Stimulated activated CD8-positive, alpha-beta memory T cell treated with anti-CD3 and anti-CD28 coated beads, Interleukin-7, amount 100 ng/mL, for 48 hours (primary cell): ENCODE measurements at regions not wholly inside any gene's neighbourhood (a gene's known extent, or its start where the extent isn't known, plus 50 kb on each side); places are given as distances from the start of the nearest gene placed in this dataset.
A peak's percentile ranks its signal among the peaks of the same experiment; 100 is the strongest.
"Not testable (repeated sequence)": the region's sequence is repeated elsewhere in the genome, so short reads cannot be mapped to it uniquely, and the experiment has no call there.

Source experiments
- DNase-seq, 2 donors: peaks; one replicate each; pipeline ENCODE4 v3.0.0-alpha.2; 2020; ENCODE audit warnings: low read depth in 1 of 2; ENCODE audit errors: extremely low read depth in 1 of 2

GRCh38 chr7:136431736-136432135, 436.7 kb upstream of the CHRM2 start:
- DNase-seq, result not testable (repeated sequence)

DNA sequence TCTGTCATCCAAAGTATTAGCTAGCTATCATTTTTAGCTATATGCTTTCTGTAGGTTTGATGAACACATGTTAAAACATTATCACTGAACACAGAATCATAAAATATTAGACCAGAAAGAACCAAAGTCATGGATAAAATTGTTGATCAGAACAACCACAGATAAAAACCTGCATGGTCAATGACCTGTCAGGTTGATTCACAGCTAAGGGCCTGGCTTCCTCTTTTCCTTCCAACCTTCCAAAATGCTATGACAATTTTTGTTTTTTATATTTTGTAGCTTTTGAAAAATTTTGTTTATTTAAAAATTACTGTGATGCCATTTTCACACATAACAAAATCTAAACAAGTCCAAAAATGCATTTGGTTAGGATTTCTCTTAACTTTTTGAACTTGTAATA, 444.4 kb upstream of the CHRM2 start:
- no peak for DNase-seq

GRCh38 chr7:136419740-136420139, 442.6 kb upstream of the MTPN start:
- not testable (repeated sequence) for DNase-seq

- no peak for DNase-seq
Observed at GRCh38 chr7:136412952-136413351, 435.8 kb upstream of the MTPN start.

DNA sequence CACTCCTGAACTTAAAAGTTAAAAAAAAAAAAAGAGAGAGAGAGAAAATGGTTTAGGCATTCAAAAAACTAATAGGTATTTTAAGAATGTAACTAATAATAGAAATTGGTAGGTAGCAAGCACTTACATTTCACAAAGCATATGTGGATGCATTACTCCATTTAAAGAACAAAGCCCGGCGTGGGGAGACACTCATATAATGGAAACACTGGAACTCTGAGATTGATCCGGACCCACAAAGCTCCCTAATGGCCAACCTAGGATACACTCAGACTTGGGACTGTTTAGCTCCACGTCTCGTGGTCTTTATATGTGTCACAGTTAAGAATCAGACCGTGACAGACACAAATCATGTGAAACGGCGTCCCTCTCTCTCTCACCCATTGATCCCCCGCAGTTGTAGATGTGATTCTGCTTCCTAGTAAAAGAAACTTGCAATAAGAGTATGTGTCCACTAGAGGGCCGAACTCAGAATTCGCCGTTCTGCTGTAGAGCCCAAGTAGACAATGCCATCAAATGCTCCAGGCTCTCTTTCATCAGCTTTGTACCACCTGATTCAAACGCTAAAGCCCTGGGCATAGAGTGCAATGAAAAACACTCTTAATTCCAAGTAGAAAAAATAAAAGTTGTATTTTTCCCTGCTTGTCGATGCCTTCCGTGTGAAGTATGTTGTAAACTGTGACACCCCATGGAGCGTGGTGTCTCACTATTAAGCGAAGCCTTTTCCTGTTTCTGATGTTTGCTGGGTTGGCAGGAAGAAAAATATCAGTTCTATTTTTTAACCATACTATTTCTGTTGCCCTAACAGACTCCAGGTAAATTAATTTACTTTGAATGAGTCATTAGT, 429.0 kb upstream of the MTPN start:
- DNase-seq, result peak in 1 of 2 donors; percentile 2

DNA sequence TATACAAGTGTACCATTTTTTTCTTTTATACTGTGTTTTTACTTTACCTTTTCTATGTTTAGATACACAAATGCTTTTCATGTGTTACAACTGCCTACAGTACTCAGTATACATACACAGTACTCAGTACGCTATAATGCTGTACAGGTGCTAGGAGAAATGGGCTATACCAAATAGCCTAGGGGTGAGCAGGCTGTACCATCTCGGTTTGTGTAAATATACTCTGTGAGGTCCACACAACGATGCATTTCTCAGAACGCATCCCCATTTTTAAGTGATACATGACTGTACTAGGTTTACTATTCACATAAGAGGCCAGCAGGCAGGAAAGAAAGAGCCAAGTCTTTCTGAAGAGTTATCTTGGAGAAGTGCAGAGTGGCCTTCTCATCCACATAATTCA, 426.4 kb upstream of the MTPN start:
- DNase-seq, result no peak

DNA sequence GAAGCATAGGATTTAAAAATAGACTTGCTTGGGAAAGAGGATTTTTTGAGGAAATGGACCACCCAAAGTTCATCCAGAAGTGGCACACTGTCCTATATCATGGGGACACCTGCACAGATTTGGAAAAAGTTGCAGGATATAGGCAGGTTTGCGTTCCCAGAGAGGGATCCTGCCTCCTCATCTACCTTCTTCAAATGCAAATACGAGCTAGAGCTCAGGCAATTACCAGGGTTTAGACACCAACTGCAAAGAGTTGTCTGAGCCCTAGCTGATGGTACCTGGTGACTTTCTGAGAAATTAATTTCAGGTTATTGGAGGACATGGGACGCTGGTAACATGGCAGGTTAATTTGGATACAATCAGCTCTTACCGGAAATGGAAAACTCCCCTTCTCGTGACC, 423.7 kb upstream of the MTPN start:
- no peak for DNase-seq

- no peak for DNase-seq
Observed at GRCh38 chr7:136399385-136399784, 422.2 kb upstream of the MTPN start.

DNA sequence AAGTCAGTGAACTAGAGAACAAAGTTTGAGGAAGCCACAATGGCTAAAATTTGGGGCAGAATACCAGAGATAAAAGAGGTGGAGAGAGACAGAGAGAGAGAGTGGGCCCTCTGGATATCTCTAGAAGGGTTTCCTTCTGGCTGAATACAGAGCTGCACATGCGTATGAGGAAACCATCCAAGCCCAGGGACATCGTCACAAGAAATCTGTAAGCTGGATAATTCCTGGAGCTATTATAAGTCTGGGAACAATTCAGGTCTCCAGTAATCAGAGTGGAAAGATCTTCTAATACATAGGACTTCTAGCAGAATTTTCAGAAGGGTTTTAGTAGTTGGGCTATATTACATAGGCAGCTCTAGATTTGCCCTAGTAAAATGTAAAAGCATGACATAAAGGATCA, 415.7 kb upstream of the MTPN start:
- no peak for DNase-seq

GRCh38 chr7:136391371-136391770, 414.2 kb upstream of the MTPN start:
- no peak for DNase-seq

- no peak for DNase-seq
Observed at GRCh38 chr7:136389933-136390332, 412.8 kb upstream of the MTPN start.

DNA sequence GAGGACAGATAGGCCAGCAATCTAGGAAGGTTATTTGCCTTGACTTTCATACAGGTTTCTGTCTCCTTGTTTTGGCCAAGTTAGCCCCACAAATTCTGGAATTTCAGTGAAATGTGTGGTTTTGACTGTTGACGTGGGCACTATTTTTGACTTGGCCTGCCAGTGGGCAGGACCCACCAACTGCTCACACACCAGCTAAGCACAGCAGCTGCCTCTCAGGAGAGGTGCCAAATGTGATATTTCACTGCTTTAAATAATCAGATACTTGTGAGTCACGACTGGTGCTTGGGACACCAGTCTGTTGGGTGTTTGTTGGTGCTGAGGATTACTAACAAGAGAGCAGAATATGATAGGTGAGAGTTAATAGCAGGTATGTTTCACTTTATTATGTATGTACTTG, 409.7 kb upstream of the MTPN start:
- no peak for DNase-seq

- not testable (repeated sequence) for DNase-seq
Observed at GRCh38 chr7:136371409-136371808, 394.2 kb upstream of the MTPN start.

GRCh38 chr7:136370137-136370536, 393.0 kb upstream of the MTPN start:
- no peak for DNase-seq

- no peak for DNase-seq
Observed at GRCh38 chr7:136369225-136369624, 392.1 kb upstream of the MTPN start.

GRCh38 chr7:136359333-136359903, 382.3 kb upstream of the MTPN start:
- no peak for DNase-seq

DNA sequence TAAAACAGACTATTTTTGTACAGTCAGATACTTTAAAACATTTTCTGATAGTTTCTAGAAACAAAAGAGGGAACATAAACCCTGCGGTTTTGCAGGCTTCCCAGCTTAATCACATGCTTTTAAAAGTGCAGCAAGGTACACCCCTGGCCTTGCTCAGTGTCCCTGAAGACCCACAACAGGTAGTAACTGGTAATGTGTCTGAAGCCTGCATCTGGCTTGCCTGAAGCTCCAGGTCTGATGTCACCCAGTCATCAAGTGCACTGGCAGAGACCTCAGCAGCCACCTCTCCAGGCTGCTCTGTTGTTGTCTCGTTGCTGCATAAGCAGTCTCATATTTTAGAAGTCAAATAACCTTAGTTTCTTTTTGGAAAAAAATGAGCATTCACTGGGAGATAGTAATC, 376.1 kb upstream of the MTPN start:
- DNase-seq, result no peak

DNA sequence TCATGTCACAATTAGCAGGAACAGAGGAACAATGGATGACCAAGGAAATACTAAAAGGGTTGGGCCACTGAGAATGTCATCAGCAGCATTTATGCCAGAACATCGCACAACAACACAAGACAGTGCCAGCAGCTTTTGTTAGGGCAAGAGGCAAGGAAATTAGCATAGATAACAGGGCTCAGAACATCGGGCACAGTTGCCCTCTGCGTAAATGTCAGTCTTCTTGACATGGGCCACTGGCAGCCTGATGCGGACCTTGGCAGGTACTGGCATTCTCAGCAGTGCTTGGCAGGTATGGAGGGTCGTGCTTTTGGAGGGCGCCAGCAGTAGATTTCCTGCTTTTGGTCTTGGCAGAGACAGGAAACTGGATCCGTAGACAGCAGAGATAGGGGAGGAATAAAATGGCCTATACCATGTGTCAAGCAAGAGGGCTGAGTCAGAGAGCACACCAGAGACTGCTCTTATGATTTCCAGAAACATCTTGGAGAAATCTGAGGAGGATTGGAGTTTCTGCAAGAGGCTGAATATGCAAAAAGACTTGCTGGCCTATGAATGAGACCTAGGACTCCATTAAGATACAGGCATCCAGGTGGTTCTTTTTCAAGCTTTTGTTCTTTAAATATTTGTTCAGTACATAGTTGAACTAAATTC, 371.5 kb upstream of the MTPN start:
- no peak for DNase-seq

DNA sequence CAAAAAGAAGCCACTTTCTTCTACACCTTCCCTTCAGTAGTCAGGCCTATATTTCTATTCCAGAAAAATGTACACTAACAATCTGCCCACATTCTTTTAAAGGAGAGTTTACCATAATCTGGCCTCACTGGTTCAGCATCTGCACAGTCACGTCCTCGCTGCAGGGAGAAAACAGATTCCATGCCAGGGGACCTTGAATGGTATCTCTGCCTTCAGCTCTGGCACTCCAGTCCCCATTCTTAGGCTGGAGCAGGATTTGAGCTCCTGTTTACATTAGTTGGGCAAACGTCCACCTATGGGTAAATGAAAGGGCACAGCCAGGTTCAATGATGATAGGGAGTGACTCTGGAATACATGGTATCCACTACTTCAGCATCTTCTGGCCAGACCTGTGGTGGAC, 371.0 kb upstream of the MTPN start:
- no peak for DNase-seq

- DNase-seq, result no peak
Observed at GRCh38 chr7:136347488-136347887, 370.3 kb upstream of the MTPN start.

DNA sequence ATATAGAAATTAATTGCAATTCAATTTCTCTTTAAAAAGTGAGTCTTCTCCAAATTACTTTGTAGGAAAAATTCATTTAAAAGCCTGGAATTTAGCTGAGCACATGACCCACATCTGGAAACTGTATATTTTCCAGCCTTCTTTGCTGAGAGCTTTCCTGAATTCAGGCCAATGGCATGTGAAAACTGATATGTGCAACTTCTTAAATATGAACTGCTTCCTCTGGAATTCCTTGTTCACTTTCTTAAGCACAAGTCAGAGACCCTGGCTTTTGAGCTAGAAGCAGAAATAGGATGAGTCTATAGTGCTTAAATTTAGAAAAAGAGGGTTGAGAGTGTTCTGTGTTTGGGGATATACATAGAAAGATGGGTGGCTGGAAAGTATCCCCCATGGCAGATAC, 365.1 kb upstream of the MTPN start:
- DNase-seq, result no peak

GRCh38 chr7:136339464-136339863, 362.3 kb upstream of the MTPN start:
- DNase-seq, result no peak
